PC-9 (cell line): ENCODE measurements at regions not wholly inside any gene's neighbourhood (a gene's known extent, or its start where the extent isn't known, plus 50 kb on each side); places are given as distances from the start of the nearest gene placed in this dataset.

Experiments
- CTCF ChIP-seq: fragments of 200-600 bp; sonication (generic); conservative IDR thresholded peaks from 2 replicates; pipeline ENCODE4 v1.6.1; 2017; ENCODE audit warnings: mixed run types, antibody characterized with exemption, mild to moderate bottlenecking, moderate library complexity
- EZH2 ChIP-seq: fragments of 200-600 bp; sonication (generic); IDR thresholded peaks from 2 replicates; pipeline ENCODE4 v1.8.0; 2017; ENCODE audit warnings: antibody characterized with exemption, low read depth

- TF ChIP-seq CTCF, result no peak
- no peak for TF ChIP-seq EZH2
Observed at GRCh38 chr10:2610946-2611345, 456.4 kb upstream of the PFKP start.
